PC-9 (cell line): ENCODE measurements at regions not wholly inside any gene's neighbourhood (a gene's known extent, or its start where the extent isn't known, plus 50 kb on each side); places are given as distances from the start of the nearest gene placed in this dataset.

Experiments
- EZH2 ChIP-seq: fragments of 200-600 bp; sonication (generic); IDR thresholded peaks from 2 replicates; pipeline ENCODE4 v1.8.0; 2017; ENCODE audit warnings: antibody characterized with exemption, low read depth
- TF ChIP-seq, protein P1 (sequence below): fragments of 200-600 bp; sonication (generic); conservative IDR thresholded peaks from 2 replicates; pipeline ENCODE4 v1.6.1; 2017; ENCODE audit warnings: mixed run types, antibody characterized with exemption, mild to moderate bottlenecking, moderate library complexity

DNA sequence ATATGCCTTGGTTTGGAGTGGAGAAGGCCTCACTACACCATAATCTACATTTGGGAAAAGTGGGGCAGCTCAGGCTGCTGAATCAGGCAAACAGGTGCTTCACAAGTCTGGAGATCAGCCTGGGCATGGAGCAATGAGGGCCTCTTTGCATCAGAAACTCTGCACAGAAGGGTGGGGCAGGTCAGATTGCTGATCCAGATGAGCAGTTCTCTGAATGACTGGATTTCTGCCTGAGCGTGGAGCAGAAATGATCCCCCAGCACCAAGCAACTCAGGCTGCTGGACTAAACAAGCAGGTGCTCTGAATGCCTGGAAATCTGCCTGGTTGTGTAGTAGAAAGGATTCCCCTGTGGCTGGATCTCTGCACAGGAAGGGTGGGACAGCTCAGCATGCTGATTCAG, 605.3 kb upstream of the ZNF804A start:
- TF ChIP-seq, protein P1, sequence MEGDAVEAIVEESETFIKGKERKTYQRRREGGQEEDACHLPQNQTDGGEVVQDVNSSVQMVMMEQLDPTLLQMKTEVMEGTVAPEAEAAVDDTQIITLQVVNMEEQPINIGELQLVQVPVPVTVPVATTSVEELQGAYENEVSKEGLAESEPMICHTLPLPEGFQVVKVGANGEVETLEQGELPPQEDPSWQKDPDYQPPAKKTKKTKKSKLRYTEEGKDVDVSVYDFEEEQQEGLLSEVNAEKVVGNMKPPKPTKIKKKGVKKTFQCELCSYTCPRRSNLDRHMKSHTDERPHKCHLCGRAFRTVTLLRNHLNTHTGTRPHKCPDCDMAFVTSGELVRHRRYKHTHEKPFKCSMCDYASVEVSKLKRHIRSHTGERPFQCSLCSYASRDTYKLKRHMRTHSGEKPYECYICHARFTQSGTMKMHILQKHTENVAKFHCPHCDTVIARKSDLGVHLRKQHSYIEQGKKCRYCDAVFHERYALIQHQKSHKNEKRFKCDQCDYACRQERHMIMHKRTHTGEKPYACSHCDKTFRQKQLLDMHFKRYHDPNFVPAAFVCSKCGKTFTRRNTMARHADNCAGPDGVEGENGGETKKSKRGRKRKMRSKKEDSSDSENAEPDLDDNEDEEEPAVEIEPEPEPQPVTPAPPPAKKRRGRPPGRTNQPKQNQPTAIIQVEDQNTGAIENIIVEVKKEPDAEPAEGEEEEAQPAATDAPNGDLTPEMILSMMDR = no peak
- no peak for TF ChIP-seq EZH2
